ENCODE measurements at regions not wholly inside any gene's neighbourhood (a gene's known extent, or its start where the extent isn't known, plus 50 kb on each side); places are given as distances from the start of the nearest gene placed in this dataset.

DNA sequence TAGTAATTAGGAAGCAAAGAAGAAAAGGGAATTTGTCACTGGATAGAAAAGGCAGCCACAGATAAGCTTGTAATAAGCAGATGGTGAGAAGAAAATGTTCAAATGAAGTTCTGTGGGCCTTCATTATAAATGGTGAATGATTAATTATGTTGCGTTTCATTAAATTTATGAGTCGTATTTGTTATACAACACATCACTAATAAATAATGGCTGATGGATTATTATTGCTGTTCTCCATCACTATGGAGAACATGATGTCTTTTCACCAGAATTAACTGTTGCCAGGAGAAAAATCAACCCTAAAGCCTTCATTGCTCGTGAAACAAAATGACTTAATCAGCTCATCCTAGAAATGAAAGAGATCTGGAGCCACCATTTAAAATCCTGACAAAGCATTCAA is 158.5 kb downstream of the BTBD3 start:
- no peak overlapping the region for H3K9ac ChIP-seq (ENCODE audit: control insufficient read depth, extremely low read depth, insufficient read depth, low read length)
- no peaks in the 10 kb centered on the region for H3K4me1 ChIP-seq (ENCODE audit: control insufficient read depth, extremely low read depth, insufficient read depth, low read length)
- no peaks in the 10 kb centered on the region for H3K9me1 ChIP-seq (ENCODE audit: control insufficient read depth, extremely low read depth, insufficient read depth, low read length)
- no peak for FAIRE-seq
- H3K9me3 ChIP-seq (ENCODE audit: control insufficient read depth, low read depth, low read length), result no peaks in the 10 kb centered on the region
- no peaks in the 10 kb centered on the region for H3K27me3 ChIP-seq (ENCODE audit: control insufficient read depth, extremely low read depth, insufficient read depth, low read length)
- dilution Hi-C loops (cut with MboI; ENCODE audit: extremely low pct_ligation_motif_present, low sequenced_read_pairs), result no loop called here
- no peaks in the 10 kb centered on the region for H3K36me3 ChIP-seq (ENCODE audit: control insufficient read depth in 2 of 2, extremely low read depth in 1 of 2, insufficient read depth in 2 of 2, low read length in 2 of 2)
- H3K4me3 ChIP-seq (ENCODE audit: control insufficient read depth in 2 of 3, extremely low read depth in 1 of 3, insufficient read depth in 2 of 3, low read depth in 1 of 3, low read length in 3 of 3), result no peak overlapping the region
- TF ChIP-seq, protein P1, sequence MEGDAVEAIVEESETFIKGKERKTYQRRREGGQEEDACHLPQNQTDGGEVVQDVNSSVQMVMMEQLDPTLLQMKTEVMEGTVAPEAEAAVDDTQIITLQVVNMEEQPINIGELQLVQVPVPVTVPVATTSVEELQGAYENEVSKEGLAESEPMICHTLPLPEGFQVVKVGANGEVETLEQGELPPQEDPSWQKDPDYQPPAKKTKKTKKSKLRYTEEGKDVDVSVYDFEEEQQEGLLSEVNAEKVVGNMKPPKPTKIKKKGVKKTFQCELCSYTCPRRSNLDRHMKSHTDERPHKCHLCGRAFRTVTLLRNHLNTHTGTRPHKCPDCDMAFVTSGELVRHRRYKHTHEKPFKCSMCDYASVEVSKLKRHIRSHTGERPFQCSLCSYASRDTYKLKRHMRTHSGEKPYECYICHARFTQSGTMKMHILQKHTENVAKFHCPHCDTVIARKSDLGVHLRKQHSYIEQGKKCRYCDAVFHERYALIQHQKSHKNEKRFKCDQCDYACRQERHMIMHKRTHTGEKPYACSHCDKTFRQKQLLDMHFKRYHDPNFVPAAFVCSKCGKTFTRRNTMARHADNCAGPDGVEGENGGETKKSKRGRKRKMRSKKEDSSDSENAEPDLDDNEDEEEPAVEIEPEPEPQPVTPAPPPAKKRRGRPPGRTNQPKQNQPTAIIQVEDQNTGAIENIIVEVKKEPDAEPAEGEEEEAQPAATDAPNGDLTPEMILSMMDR (optimal IDR thresholded peaks at IDR 0.05 in 1 of 3, IDR thresholded peaks at IDR 0.05 in 1 of 3, conservative IDR thresholded peaks at IDR 0.05 in 1 of 3; ENCODE audit: extremely low read depth in 1 of 3, insufficient read depth in 2 of 3, low read length in 3 of 3), result no peak
- TF ChIP-seq EZH2 (IDR thresholded peaks at IDR 0.05; ENCODE audit: low read length), result no peak
- H3K27ac ChIP-seq (ENCODE audit: control insufficient read depth, insufficient read depth, low read length), result no peak overlapping the region
- H2AFZ ChIP-seq (ENCODE audit: control insufficient read depth, low read length), result no peak overlapping the region
- no peak overlapping the region for H3K4me2 ChIP-seq (ENCODE audit: control insufficient read depth, extremely low read depth, insufficient read depth, low read depth, low read length)
- H3K79me2 ChIP-seq (ENCODE audit: control insufficient read depth, insufficient read depth, low read length), result no peaks in the 10 kb centered on the region
- DNase-seq (ENCODE audit: low read depth, low spot score), result no peak
- no peaks in the 10 kb centered on the region for H4K20me1 ChIP-seq (ENCODE audit: control insufficient read depth, extremely low read depth, insufficient read depth, low read length)

GRCh38 chr20:12077875-12078274 is 160.2 kb downstream of the BTBD3 start:
- H3K4me1 ChIP-seq (ENCODE audit: control insufficient read depth, extremely low read depth, insufficient read depth, low read length), result no peaks in the 10 kb centered on the region
- TF ChIP-seq, protein P1 (optimal IDR thresholded peaks at IDR 0.05 in 1 of 3, IDR thresholded peaks at IDR 0.05 in 1 of 3, conservative IDR thresholded peaks at IDR 0.05 in 1 of 3; ENCODE audit: extremely low read depth in 1 of 3, insufficient read depth in 2 of 3, low read length in 3 of 3), result no peak
- TF ChIP-seq EZH2 (IDR thresholded peaks at IDR 0.05; ENCODE audit: low read length), result no peak
- H3K4me2 ChIP-seq (ENCODE audit: control insufficient read depth, extremely low read depth, insufficient read depth, low read depth, low read length), result no peak overlapping the region
- DNase-seq (ENCODE audit: low read depth, low spot score), result no peak
- no peak overlapping the region for H3K9ac ChIP-seq (ENCODE audit: control insufficient read depth, extremely low read depth, insufficient read depth, low read length)
- H4K20me1 ChIP-seq (ENCODE audit: control insufficient read depth, extremely low read depth, insufficient read depth, low read length), result no peaks in the 10 kb centered on the region
- no peak overlapping the region for H3K4me3 ChIP-seq (ENCODE audit: control insufficient read depth in 2 of 3, extremely low read depth in 1 of 3, insufficient read depth in 2 of 3, low read depth in 1 of 3, low read length in 3 of 3)
- H2AFZ ChIP-seq (ENCODE audit: control insufficient read depth, low read length), result no peak overlapping the region
- FAIRE-seq, result no peak
- no peak overlapping the region for H3K27ac ChIP-seq (ENCODE audit: control insufficient read depth, insufficient read depth, low read length)
- no peaks in the 10 kb centered on the region for H3K36me3 ChIP-seq (ENCODE audit: control insufficient read depth in 2 of 2, extremely low read depth in 1 of 2, insufficient read depth in 2 of 2, low read length in 2 of 2)
- dilution Hi-C loops (cut with MboI; ENCODE audit: extremely low pct_ligation_motif_present, low sequenced_read_pairs), result no loop called here
- H3K79me2 ChIP-seq (ENCODE audit: control insufficient read depth, insufficient read depth, low read length), result no peaks in the 10 kb centered on the region
- no peaks in the 10 kb centered on the region for H3K9me3 ChIP-seq (ENCODE audit: control insufficient read depth, low read depth, low read length)
- no peaks in the 10 kb centered on the region for H3K27me3 ChIP-seq (ENCODE audit: control insufficient read depth, extremely low read depth, insufficient read depth, low read length)
- no peaks in the 10 kb centered on the region for H3K9me1 ChIP-seq (ENCODE audit: control insufficient read depth, extremely low read depth, insufficient read depth, low read length)
